Suprapubic skin (tissue), 4 donors: ENCODE measurements at regions not wholly inside any gene's neighbourhood (a gene's known extent, or its start where the extent isn't known, plus 50 kb on each side); places are given as distances from the start of the nearest gene placed in this dataset.

Experiments
- DNase-seq, 2 donors: peaks; one replicate each; pipeline ENCODE4 v3.0.0-alpha.2; 2019; ENCODE audit warnings: low spot score in 2 of 2
- H3K27ac ChIP-seq: fragments of 200-600 bp; sonication (generic); one replicate; pipeline ENCODE4 v1.5.1; 2019
- H3K27me3 ChIP-seq: fragments of 200-600 bp; sonication (generic); one replicate; pipeline ENCODE4 v1.5.1; 2019
- H3K36me3 ChIP-seq: fragments of 200-600 bp; sonication (generic); one replicate; pipeline ENCODE4 v1.5.1; 2019
- H3K4me1 ChIP-seq: fragments of 200-600 bp; sonication (generic); one replicate; pipeline ENCODE4 v1.5.1; 2019
- H3K4me3 ChIP-seq: fragments of 200-600 bp; sonication (generic); one replicate; pipeline ENCODE4 v1.5.1; 2019; ENCODE audit warnings: mild to moderate bottlenecking
- H3K9me3 ChIP-seq: fragments of 200-600 bp; sonication (generic); one replicate; pipeline ENCODE4 v1.5.1; 2019
- CTCF ChIP-seq, 2 donors: fragments of 200-600 bp in 1 of 2; fragments of 450-650 bp in 1 of 2; sonication (generic) in 1 of 2; IDR thresholded peaks; one replicate each; pipeline ENCODE4 v1.5.1; 2016 to 2019; ENCODE audit warnings: antibody characterized with exemption in 2 of 2, mild to moderate bottlenecking in 1 of 2, moderate library complexity in 1 of 2
- EP300 ChIP-seq: sonication (generic); formaldehyde crosslinking; IDR thresholded peaks from one replicate; pipeline ENCODE4 v1.6.1; 2017; ENCODE audit warnings: antibody characterized with exemption
- POLR2A ChIP-seq, 2 donors: fragments of 450-650 bp; IDR thresholded peaks; one replicate each; pipeline ENCODE4 v1.6.1; 2017; ENCODE audit warnings: antibody characterized with exemption in 2 of 2, mild to moderate bottlenecking in 2 of 2, moderate library complexity in 2 of 2
- POLR2AphosphoS5 ChIP-seq, 3 donors: sonication (generic); formaldehyde crosslinking; IDR thresholded peaks; one replicate each; pipeline ENCODE4 v1.6.1; 2017; ENCODE audit warnings: antibody characterized with exemption in 3 of 3
- WGBS: methylation state at CpG from one replicate; pipeline ENCODE4 v1.1.5; 2018; 5-methylcytosine and 5-hydroxymethylcytosine counted together

- no peaks in the 10 kb centered on the region for H3K36me3 ChIP-seq
- WGBS, result 74% methylated on average over 6 of the region's 6 CpGs
- no peak for DNase-seq
- no peaks in the 10 kb centered on the region for H3K27me3 ChIP-seq
- no peak overlapping the region for H3K4me3 ChIP-seq
- H3K27ac ChIP-seq, result no peak overlapping the region
- no peaks in the 10 kb centered on the region for H3K9me3 ChIP-seq
- TF ChIP-seq EP300 (no peak), POLR2AphosphoS5 (IDR thresholded peaks at IDR 0.05) (no peak)
- H3K4me1 ChIP-seq, result no peaks in the 10 kb centered on the region
Measured at GRCh38 chr3:65284546-65284945, 596.7 kb upstream of the ADAMTS9 start.

- H3K27me3 ChIP-seq, result no peaks in the 10 kb centered on the region
- no peak overlapping the region for H3K4me3 ChIP-seq
- H3K36me3 ChIP-seq, result no peaks in the 10 kb centered on the region
- WGBS, result 53% methylated on average over 6 of the region's 6 CpGs
- H3K27ac ChIP-seq, result no peak overlapping the region
- H3K4me1 ChIP-seq, result no peaks in the 10 kb centered on the region
- TF ChIP-seq EP300 (no peak), POLR2AphosphoS5 (IDR thresholded peaks at IDR 0.05) (no peak), POLR2A (IDR thresholded peaks at IDR 0.05) (no peak), CTCF (IDR thresholded peaks at IDR 0.05) (no peak)
- no peaks in the 10 kb centered on the region for H3K9me3 ChIP-seq
- no peak for DNase-seq
Measured at GRCh38 chr3:65279225-65279782, 591.5 kb upstream of the ADAMTS9 start.

GRCh38 chr3:65277798-65278197 lies 590.0 kb upstream of the ADAMTS9 start:
- TF ChIP-seq POLR2AphosphoS5 (IDR thresholded peaks at IDR 0.05), result no peak
- TF ChIP-seq POLR2A (IDR thresholded peaks at IDR 0.05), result no peak
- TF ChIP-seq EP300, result no peak
- TF ChIP-seq CTCF (IDR thresholded peaks at IDR 0.05), result no peak
- H3K4me1 ChIP-seq, result no peaks in the 10 kb centered on the region
- no peaks in the 10 kb centered on the region for H3K36me3 ChIP-seq
- H3K9me3 ChIP-seq, result no peaks in the 10 kb centered on the region
- DNase-seq, result no peak
- no peak overlapping the region for H3K4me3 ChIP-seq
- no peaks in the 10 kb centered on the region for H3K27me3 ChIP-seq
- no peak overlapping the region for H3K27ac ChIP-seq
- 87% methylated on average over 2 of the region's 2 CpGs for WGBS

DNA sequence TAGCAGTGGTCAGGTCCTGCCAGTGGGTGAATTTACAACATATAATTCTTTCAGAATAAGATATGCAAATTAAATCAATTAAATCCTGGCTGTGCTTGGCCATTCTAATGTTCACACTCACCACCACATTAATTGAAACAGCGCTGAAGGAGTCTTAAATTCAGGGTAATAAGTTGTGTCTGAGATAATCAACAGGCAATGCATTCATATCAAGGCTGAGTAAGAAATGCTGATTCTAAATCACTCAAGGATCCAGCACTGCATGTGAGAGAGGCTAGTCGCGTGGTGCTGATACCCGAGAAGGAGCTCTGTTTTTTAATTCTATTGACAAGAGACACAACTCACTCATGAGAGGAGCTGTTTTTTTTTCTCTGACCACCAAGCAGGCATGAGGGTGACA lies 588.8 kb upstream of the ADAMTS9 start:
- H3K4me3 ChIP-seq, result no peak overlapping the region
- no peak for TF ChIP-seq POLR2AphosphoS5 (IDR thresholded peaks at IDR 0.05)
- TF ChIP-seq CTCF (IDR thresholded peaks at IDR 0.05), result no peak
- TF ChIP-seq POLR2A (IDR thresholded peaks at IDR 0.05), result no peak
- TF ChIP-seq EP300, result no peak
- H3K36me3 ChIP-seq, result no peaks in the 10 kb centered on the region
- H3K4me1 ChIP-seq, result no peaks in the 10 kb centered on the region
- WGBS, result 92% methylated on average over 4 of the region's 4 CpGs
- H3K9me3 ChIP-seq, result no peaks in the 10 kb centered on the region
- no peak overlapping the region for H3K27ac ChIP-seq
- H3K27me3 ChIP-seq, result no peaks in the 10 kb centered on the region
- DNase-seq, result no peak

- Histone ChIP-seq H3K4me1 (no peaks in the 10 kb centered on the region), H3K27me3 (no peaks in the 10 kb centered on the region), H3K36me3 (no peaks in the 10 kb centered on the region), H3K27ac (no peak overlapping the region), H3K9me3 (no peaks in the 10 kb centered on the region), H3K4me3 (no peak overlapping the region)
- WGBS, result 23% methylated on average over 1 of the region's 1 CpG
- TF ChIP-seq CTCF (IDR thresholded peaks at IDR 0.05), result no peak
- TF ChIP-seq EP300, result no peak
- no peak for TF ChIP-seq POLR2AphosphoS5 (IDR thresholded peaks at IDR 0.05)
- no peak for TF ChIP-seq POLR2A (IDR thresholded peaks at IDR 0.05)
- DNase-seq, result no peak
Measured at GRCh38 chr3:65268426-65268825, 580.6 kb upstream of the ADAMTS9 start.
